IMR-90 (cell line): ENCODE measurements at regions not wholly inside any gene's neighbourhood (a gene's known extent, or its start where the extent isn't known, plus 50 kb on each side); places are given as distances from the start of the nearest gene placed in this dataset.

Experiments used
- ATAC-seq: fragments of 200-7000 bp; cut with Tn5 transposase; 2 replicates; pipeline ENCODE4 v1.9.1; 2020; ENCODE audit warnings: low read depth, mild to moderate bottlenecking, moderate library complexity
- BruUV-seq: library from RNA; stranded (reverse); fragments of 400-500 nt; replicated peaks from 2 replicates; lab custom pipeline; 2021; lab: Mats Ljungman, UMichigan
- CTCF ChIA-PET: fragments of 300-600 bp; formaldehyde crosslinking; extraction: SDS; loops from one replicate; lab custom pipeline; 2021; ENCODE audit warnings: antibody characterized with exemption; lab: Yijun Ruan, JAX
- POLR2A ChIA-PET: fragments of 300-600 bp; sonication (Branson Sonifier 250); formaldehyde crosslinking; loops from one replicate; lab custom pipeline; 2022; ENCODE audit warnings: antibody characterized with exemption; ENCODE audit not compliant: unreplicated experiment; lab: Charles Lee
- DNase-seq: peaks from one replicate; pipeline ENCODE4 v3.0.0; 2013
- H2AFZ ChIP-seq: replicated peaks from 2 replicates; pipeline ENCODE3; 2013; ENCODE audit warnings: low read length, mild to moderate bottlenecking; ENCODE audit not compliant: poor library complexity
- H2AK5ac ChIP-seq: 2 replicates; pipeline ENCODE4 v1.6.1; 2013; ENCODE audit warnings: low read depth, low read length, inconsistent platforms
- H2AK9ac ChIP-seq: replicated peaks from 2 replicates; pipeline ENCODE3; 2013; ENCODE audit warnings: mild to moderate bottlenecking, low read depth, low read length, moderate library complexity; ENCODE audit not compliant: poor library complexity
- H2BK120ac ChIP-seq: 2 replicates; pipeline ENCODE4 v1.6.1; 2013; ENCODE audit warnings: low read depth, low read length, inconsistent platforms
- H2BK15ac ChIP-seq: 3 replicates; pipeline ENCODE4 v1.6.1; 2013; ENCODE audit warnings: low read depth, low read length, inconsistent platforms
- H2BK20ac ChIP-seq: 2 replicates; pipeline ENCODE4 v1.6.1; 2013; ENCODE audit warnings: low read depth, mild to moderate bottlenecking, inconsistent platforms, low read length, moderate library complexity
- H2BK5ac ChIP-seq: 2 replicates; pipeline ENCODE4 v1.6.1; 2013; ENCODE audit warnings: mild to moderate bottlenecking, low read depth, low read length, inconsistent platforms; ENCODE audit not compliant: poor library complexity, severe bottlenecking
- H3K14ac ChIP-seq: replicated peaks from 2 replicates; pipeline ENCODE4 v1.6.1; 2013; ENCODE audit warnings: low read depth, low read length, inconsistent platforms
- H3K18ac ChIP-seq: 2 replicates; pipeline ENCODE4 v1.6.1; 2013; ENCODE audit warnings: low read depth, low read length, control low read depth
- H3K23ac ChIP-seq: 2 replicates; pipeline ENCODE4 v1.6.1; 2013; ENCODE audit warnings: low read depth, low read length, inconsistent platforms
- H3K27ac ChIP-seq: 2 replicates; pipeline ENCODE4 v1.5.1; 2013; ENCODE audit warnings: mild to moderate bottlenecking, control low read depth, low read length; ENCODE audit not compliant: insufficient read depth
- H3K27me3 ChIP-seq: 2 replicates; pipeline ENCODE4 v1.6.1; 2013; ENCODE audit warnings: low read length; ENCODE audit not compliant: control insufficient read depth, insufficient read depth
- H3K36me3 ChIP-seq: 2 replicates; pipeline ENCODE4 v1.6.1; 2013; ENCODE audit warnings: low read length, mixed read lengths; ENCODE audit not compliant: control insufficient read depth, insufficient read depth
- H3K4ac ChIP-seq: 2 replicates; pipeline ENCODE4 v1.6.1; 2013; ENCODE audit warnings: low read depth, low read length, inconsistent platforms
- H3K4me1 ChIP-seq: 2 replicates; pipeline ENCODE4 v1.6.1; 2013; ENCODE audit warnings: low read length, mixed read lengths; ENCODE audit not compliant: control insufficient read depth, insufficient read depth
- H3K4me2 ChIP-seq: 2 replicates; pipeline ENCODE4 v1.6.1; 2013; ENCODE audit warnings: low read depth, mild to moderate bottlenecking, control low read depth, low read length, moderate library complexity
- H3K4me3 ChIP-seq: 2 replicates; pipeline ENCODE4 v1.5.1; 2013; ENCODE audit warnings: low read depth, mild to moderate bottlenecking, control low read depth, low read length, moderate library complexity; ENCODE audit not compliant: insufficient read depth
- H3K56ac ChIP-seq: 2 replicates; pipeline ENCODE4 v1.6.1; 2013; ENCODE audit warnings: low read length, inconsistent platforms; ENCODE audit not compliant: insufficient read depth; ENCODE audit errors: extremely low read depth
- H3K79me1 ChIP-seq, 2 experiments: 2 replicates each; pipeline ENCODE4 v1.6.1; 2013; ENCODE audit warnings: low read length in 2 of 2, inconsistent platforms in 1 of 2, low read depth in 1 of 2
- H3K9ac ChIP-seq: 2 replicates; pipeline ENCODE4 v1.6.1; 2013; ENCODE audit warnings: low read depth, low read length, control low read depth
- H3K9me1 ChIP-seq: 2 replicates; pipeline ENCODE4 v1.6.1; 2013; ENCODE audit warnings: low read length, inconsistent platforms; ENCODE audit not compliant: insufficient read depth
- H3K9me3 ChIP-seq: 2 replicates; pipeline ENCODE4 v1.6.1; 2013; ENCODE audit warnings: low read length; ENCODE audit not compliant: control insufficient read depth, insufficient read depth
- H4K20me1 ChIP-seq: 2 replicates; pipeline ENCODE4 v1.6.1; 2013; ENCODE audit warnings: low read length, inconsistent platforms; ENCODE audit not compliant: insufficient read depth
- H4K5ac ChIP-seq: 2 replicates; pipeline ENCODE4 v1.6.1; 2013; ENCODE audit warnings: mild to moderate bottlenecking, low read depth, low read length, control low read depth
- H4K8ac ChIP-seq, 2 experiments: 2 replicates each; pipeline ENCODE4 v1.6.1; 2013; ENCODE audit warnings: low read depth in 2 of 2, low read length in 2 of 2, control low read depth in 1 of 2, inconsistent platforms in 1 of 2
- H4K91ac ChIP-seq: 2 replicates; pipeline ENCODE4 v1.6.1; 2013; ENCODE audit warnings: low read depth, low read length, inconsistent platforms; ENCODE audit not compliant: insufficient read depth
- BHLHE40 ChIP-seq: fragments of 150-350 bp; IDR thresholded peaks from 2 replicates; pipeline ENCODE4 v1.6.1; 2016; ENCODE audit warnings: mild to moderate bottlenecking, low read depth, low read length
- CEBPB ChIP-seq: IDR thresholded peaks from 2 replicates; pipeline ENCODE4 v1.6.1; 2012; ENCODE audit warnings: low read depth, low read length, improper control_type of control experiment
- MAFK ChIP-seq: IDR thresholded peaks from 2 replicates; pipeline ENCODE4 v1.6.1; 2012; ENCODE audit warnings: low read depth, low read length, improper control_type of control experiment
- RCOR1 ChIP-seq: IDR thresholded peaks from 2 replicates; pipeline ENCODE4 v1.6.1; 2012; ENCODE audit warnings: mild to moderate bottlenecking, low read length, improper control_type of control experiment; ENCODE audit not compliant: insufficient replicate concordance
- WGBS, 2 experiments: methylation state at CpG; one replicate each; pipeline versions ENCODE4 v1.1.5 to v1.1.7; 2013; ENCODE audit warnings: missing lambda C conversion rate in 2 of 2; ENCODE audit not compliant: insufficient read length in 1 of 2; ENCODE audit errors: extremely low coverage in 2 of 2; 5-methylcytosine and 5-hydroxymethylcytosine counted together
- dilution Hi-C: fragments of 300-500 bp; cut with HindIII; formaldehyde crosslinking; loops from one replicate; pipeline ENCODE4 v1.14.3; 2018; ENCODE audit warnings: low sequenced_read_pairs; ENCODE audit not compliant: unreplicated experiment
- in situ Hi-C: fragments of 300-500 bp; cut with MboI; formaldehyde crosslinking; loops from 3 replicates; pipeline ENCODE4 v1.14.3; 2019; ENCODE audit warnings: low sequenced_read_pairs, inconsistent platforms, mixed read lengths
- intact Hi-C: fragments of 100-400 bp; cut with micrococcal nuclease; formaldehyde crosslinking; loops from 2 replicates; pipeline ENCODE4 v1.10.0; 2022

DNA sequence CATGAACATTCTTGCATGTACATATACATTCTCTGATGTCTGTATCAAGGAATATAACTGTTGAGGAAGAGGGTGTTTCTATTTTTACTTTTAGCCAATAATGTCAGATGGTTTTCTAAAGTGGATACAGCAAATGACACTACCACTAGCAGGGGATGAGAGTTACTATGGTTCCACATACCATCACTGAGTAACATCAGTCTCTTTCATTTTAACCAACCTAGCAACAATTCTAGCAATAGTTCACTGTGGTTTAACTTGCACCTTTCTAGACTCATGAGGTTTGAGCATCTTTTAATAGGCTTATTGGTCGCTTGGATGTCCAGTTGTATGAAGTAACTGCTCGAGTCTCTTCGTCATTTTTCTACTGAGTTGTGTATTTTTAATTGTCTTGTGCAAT, 68.5 kb upstream of the ZNF746 start:
- CTCF ChIA-PET: no interaction called here
- Histone ChIP-seq H3K79me1 (peaks cover 34 to 42% of the 10 kb centered on the region in 2 experiments), H2BK5ac (no peak overlapping the region), H2AK5ac (no peak overlapping the region), H3K4ac (no peak overlapping the region), H3K56ac (no peak overlapping the region), H3K23ac (no peak overlapping the region), H4K20me1 (no peaks in the 10 kb centered on the region; the same call in 1 of the 2 replicates), H3K18ac (no peak overlapping the region), H3K9me3 (peaks cover 10% of the 10 kb centered on the region), H3K27me3 (no peaks in the 10 kb centered on the region), H4K91ac (no peak overlapping the region), H3K4me1 (peaks cover 14% of the 10 kb centered on the region), H3K14ac (no peak overlapping the region), H3K27ac (no peak overlapping the region), H3K4me2 (no peak overlapping the region), H3K36me3 (peaks cover 12% of the 10 kb centered on the region; the same call in 1 of the 2 replicates), H2BK20ac (no peak overlapping the region), H2AFZ (no peak overlapping the region), H3K9ac (no peak overlapping the region), H3K9me1 (peaks cover 9% of the 10 kb centered on the region; the same call in 1 of the 2 replicates), H2BK120ac (no peak overlapping the region), H2AK9ac (no peak overlapping the region), H4K5ac (no peak overlapping the region), H3K4me3 (no peak overlapping the region), H4K8ac (no peak overlapping the region), H2BK15ac (no peak overlapping the region)
- TF ChIP-seq CEBPB (no peak), BHLHE40 (no peak), MAFK (no peak), RCOR1 (no peak)
- ATAC-seq: no peak; the same call in 1 of the 2 replicates
- in situ Hi-C loops: no loop called here
- DNase-seq: no peak
- dilution Hi-C loops: no loop called here
- intact Hi-C loops: no loop called here
- POLR2A ChIA-PET: no interaction called here
- BruUV-seq: no TSS peak
- WGBS, 2 experiments: no CpG with 5 or more reads among the region's 3 CpGs
